NCI-H1105 (cell line): ENCODE measurements at regions not wholly inside any gene's neighbourhood (a gene's known extent, or its start where the extent isn't known, plus 50 kb on each side); places are given as distances from the start of the nearest gene placed in this dataset.

Experiments used
- DNase-seq: peaks from one replicate; lab custom pipeline; 2025; lab: John Stamatoyannopoulos, UW

DNA sequence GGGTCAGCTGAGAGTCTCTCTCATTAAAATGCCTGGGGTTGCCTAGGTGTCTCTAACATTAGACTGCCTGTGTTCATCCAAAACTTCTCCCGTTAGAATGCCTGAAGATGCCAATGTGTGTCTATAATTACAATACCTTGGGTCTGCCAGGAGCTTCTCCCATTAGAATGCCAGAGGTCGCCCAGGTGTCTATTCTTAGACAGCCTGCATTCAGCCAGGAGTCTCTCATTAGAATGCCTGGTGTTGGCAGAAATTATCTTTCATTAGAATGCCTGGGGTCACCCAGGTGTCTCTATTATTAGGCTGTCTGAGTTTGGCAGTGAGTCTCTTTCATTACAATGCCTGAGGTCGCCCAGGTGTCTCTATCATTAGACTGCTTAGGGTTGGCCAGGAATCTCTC lies 1560.2 kb downstream of the UQCRFS1 start:
- DNase-seq: no peak

DNA sequence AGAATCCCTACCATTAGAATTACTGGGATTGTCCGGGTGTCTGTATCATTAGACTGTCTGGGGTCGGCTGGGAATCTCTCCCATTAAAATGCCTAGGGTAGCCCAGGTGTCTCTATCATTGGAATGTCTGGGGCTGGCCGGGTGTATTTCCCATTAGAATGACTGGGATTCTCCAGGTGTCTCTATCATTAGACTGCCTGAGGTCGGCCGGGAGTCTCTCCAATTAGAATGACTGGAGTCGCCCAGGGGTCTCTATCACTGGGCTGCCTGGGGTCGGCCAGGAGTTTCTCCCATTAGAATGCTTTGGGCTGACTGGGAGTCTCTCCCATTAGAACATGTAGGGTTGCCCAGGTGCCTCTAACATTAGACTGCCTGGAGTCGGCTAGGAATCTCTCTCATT lies 1560.7 kb downstream of the UQCRFS1 start:
- DNase-seq: no peak

DNA sequence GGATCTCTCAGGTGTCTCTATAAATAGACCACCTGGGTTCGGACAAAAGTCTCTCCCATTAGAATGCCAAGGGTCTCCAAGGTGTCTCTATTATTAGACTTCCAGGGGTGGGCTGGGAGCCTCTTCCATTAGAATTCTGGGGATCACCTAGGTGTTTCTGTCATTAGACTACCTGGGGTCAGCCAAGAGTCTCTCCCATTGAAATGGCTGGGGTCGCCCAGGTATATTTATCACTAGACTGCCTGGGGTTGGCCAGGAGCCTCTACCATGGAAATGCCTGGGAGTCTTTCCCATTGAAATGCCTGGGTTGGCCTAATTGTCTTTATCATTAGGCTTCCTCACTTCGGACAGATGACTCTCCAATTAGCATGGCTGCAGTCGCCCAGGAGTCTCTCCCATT lies 1565.5 kb downstream of the UQCRFS1 start:
- DNase-seq: no peak

DNA sequence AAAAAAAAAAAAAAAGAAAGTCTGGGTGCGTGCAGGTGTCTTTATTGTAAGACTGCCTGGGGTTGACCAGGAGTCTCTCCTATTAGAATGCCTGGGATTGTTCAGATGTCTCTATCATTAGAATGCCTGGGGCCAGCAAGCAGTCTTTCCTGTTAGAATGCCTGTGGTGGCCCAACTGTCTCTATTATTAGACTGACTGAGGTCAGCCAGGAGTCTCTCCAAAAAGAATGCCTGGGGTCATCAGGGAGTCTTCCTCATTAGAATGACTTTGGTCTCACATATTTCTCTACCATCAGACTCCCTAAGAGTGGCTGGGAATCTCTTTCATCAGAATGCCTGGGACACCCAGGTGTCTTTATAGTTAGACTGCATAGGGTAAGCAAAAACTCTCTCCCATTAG lies 1577.5 kb downstream of the UQCRFS1 start:
- DNase-seq: no peak

DNA sequence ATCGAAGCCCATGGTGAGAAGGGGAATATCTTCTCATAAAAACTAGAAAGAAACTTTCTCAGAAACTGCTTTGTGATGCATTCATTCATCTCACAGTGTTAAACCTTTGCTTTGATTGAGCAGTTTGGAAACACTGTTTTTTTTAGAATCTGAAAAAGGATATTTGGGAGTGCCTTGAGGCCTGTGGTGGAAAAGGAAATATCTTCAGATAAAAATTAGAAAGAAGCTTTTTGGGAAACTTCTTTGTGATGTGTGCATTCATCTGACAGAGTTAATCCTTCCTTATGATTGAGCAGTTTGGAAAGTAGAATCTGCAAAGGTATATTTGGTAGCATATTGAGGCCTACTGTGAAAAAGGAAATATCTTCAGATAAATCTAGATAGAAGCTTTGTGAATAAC lies 1594.9 kb downstream of the UQCRFS1 start:
- DNase-seq: no peak

DNA sequence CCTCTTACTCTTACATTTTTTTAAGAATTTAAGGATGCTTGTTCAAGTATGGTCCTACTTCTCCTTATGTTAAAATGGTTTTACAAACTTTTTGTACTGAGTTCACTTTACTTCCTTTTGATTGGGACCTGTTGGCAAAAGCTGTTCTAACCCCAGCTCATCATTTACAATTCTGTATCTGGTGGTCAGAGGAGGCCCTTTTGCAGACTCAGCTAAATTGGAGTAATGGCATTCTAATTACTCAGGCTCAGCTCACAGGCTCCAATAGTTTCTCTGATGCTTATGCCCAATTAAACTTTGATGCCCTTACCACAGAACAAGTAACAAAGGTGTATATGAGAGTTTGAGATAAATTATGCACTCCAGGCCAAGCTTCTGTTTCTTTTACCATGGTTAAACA lies 1632.0 kb downstream of the UQCRFS1 start:
- DNase-seq: no peak
